ENCODE measurements at regions not wholly inside any gene's neighbourhood (a gene's known extent, or its start where the extent isn't known, plus 50 kb on each side); places are given as distances from the start of the nearest gene placed in this dataset.

DNA sequence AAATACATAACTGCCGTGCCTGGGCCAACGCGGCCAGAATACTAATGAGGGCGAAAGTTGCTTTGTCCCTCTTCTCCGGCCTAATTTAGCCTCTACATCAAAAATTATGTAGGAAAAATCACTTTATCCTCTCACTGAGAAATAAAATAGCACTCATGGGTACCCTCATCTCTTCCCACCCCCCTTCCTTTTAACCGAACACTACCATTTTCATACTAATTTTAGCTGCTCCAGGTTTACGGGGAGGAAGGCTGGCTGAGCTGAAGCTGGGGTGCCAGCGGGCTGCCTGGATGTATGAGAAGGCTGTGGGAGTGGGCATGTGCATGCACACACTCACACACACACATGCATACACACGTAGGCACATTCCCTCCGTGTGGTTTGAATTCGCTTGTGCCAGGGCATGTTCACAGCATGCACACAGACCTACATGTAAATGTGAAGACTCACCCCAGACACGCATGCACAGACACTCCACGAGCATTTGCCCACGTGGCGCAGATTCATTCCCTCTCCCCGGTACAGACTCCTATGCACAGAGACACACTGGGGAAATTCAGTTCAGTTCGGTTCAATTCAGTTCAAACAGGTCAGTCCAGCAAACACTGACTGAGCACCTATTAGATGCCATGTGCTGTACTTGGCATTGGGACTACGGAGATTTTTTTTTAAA is 145.1 kb downstream of the MRM1 start:
- H3K27me3 Mint-ChIP-seq, result peaks cover 16% of the 10 kb centered on the region
- H3K4me1 Mint-ChIP-seq, result no peaks in the 10 kb centered on the region
- ATAC-seq (ENCODE audit: low read depth) (no peak), DNase-seq (ENCODE audit: low spot score in 2 of 2) (no peak)
- no peaks in the 10 kb centered on the region for H3K36me3 Mint-ChIP-seq
- H3K27ac Mint-ChIP-seq, result no peak overlapping the region
- H3K9me3 Mint-ChIP-seq, result no peaks in the 10 kb centered on the region
- no peak overlapping the region for H3K4me3 Mint-ChIP-seq

DNA sequence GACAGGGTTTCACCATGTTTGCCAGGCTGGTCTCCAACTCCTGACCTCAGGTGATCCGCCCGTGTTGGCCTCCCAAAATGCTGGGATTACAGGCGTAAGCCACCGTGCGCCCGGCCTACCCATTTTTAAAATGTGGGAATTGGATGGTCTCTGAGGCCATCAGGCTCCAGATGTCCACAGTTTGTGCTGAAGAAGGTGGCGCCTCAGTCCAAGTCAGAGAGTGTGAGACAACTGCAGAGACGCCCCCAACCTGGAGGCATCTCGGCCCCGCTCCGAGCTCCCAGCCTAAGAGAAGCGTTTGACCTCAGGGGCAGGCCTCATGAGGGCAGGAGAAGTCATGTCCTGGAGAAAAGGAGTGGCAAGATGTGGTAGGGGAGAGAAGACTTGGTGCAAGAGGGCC is 146.5 kb downstream of the MRM1 start:
- Mint-ChIP-seq H3K4me1 (no peaks in the 10 kb centered on the region), H3K36me3 (no peaks in the 10 kb centered on the region), H3K4me3 (no peak overlapping the region), H3K9me3 (no peaks in the 10 kb centered on the region), H3K27ac (no peak overlapping the region), H3K27me3 (peaks cover 13% of the 10 kb centered on the region)
- DNase-seq (ENCODE audit: low spot score in 2 of 2), result no peak
- no peak for ATAC-seq (ENCODE audit: low read depth)

DNA sequence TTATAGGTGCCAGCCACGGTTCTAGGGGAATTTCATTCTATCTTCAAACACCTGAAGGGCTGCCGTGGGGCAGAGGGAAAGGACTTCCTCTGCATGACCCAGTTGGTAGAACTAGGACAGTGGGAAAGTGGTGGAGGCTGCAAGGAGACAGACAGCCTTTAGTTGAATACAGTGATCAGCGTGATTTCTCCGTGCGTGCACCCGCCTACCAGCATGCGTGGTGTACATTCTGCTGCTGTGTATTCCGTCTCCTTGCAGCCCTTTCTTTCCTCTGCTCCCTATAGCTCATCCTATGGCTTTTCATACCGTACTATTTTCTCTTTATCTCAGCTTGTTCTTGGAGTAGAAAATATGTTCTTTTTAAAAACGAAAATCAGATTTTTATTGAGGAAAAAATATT is 146.9 kb downstream of the MRM1 start:
- Mint-ChIP-seq H3K9me3 (no peaks in the 10 kb centered on the region), H3K27me3 (peaks cover 15% of the 10 kb centered on the region), H3K4me1 (no peaks in the 10 kb centered on the region), H3K36me3 (no peaks in the 10 kb centered on the region), H3K27ac (no peak overlapping the region), H3K4me3 (no peak overlapping the region)
- no peak for ATAC-seq (ENCODE audit: low read depth)
- DNase-seq (ENCODE audit: low spot score in 2 of 2), result no peak

DNA sequence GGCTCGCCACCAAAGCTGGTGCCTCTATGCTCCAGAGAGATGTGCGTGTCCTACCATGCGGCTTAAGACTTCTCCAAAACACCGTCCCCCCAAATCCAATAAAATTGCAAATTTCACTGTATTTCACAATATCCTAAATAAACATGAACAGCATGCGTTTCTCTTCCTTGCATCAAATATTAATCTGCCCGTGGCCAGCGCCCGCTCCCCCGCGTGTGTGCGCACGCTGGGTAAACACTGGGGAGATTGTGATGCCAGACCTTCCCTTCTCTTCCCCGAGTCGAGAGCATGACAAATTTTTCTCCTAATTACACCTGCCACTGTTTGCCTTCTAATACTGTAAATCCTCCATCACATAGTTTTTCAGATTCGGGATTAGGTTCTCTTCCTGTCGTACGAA is 148.1 kb downstream of the MRM1 start:
- no peaks in the 10 kb centered on the region for H3K4me1 Mint-ChIP-seq
- peaks cover 20% of the 10 kb centered on the region for H3K27me3 Mint-ChIP-seq
- H3K27ac Mint-ChIP-seq, result no peak overlapping the region
- no peaks in the 10 kb centered on the region for H3K36me3 Mint-ChIP-seq
- no peaks in the 10 kb centered on the region for H3K9me3 Mint-ChIP-seq
- no peak for DNase-seq (ENCODE audit: low spot score in 2 of 2)
- no peak for ATAC-seq (ENCODE audit: low read depth)
- no peak overlapping the region for H3K4me3 Mint-ChIP-seq

- Mint-ChIP-seq H3K27me3 (peaks cover 23% of the 10 kb centered on the region), H3K4me1 (no peaks in the 10 kb centered on the region), H3K27ac (no peak overlapping the region)
Observed at GRCh38 chr17:36750316-36750885, 149.0 kb downstream of the MRM1 start.

GRCh38 chr17:36752096-36752888 is 150.9 kb downstream of the MRM1 start:
- DNase-seq (ENCODE audit: low spot score in 2 of 2), result no peak
- Mint-ChIP-seq H3K27me3 (peaks cover 30% of the 10 kb centered on the region), H3K36me3 (no peaks in the 10 kb centered on the region), H3K27ac (no peak overlapping the region), H3K9me3 (no peaks in the 10 kb centered on the region), H3K4me1 (no peaks in the 10 kb centered on the region), H3K4me3 (no peak overlapping the region)
- no peak for ATAC-seq (ENCODE audit: low read depth)

More at GRCh38 chr17:36750316-36750885, 149.0 kb downstream of the MRM1 start:
- Mint-ChIP-seq H3K4me3 (no peak overlapping the region), H3K9me3 (no peaks in the 10 kb centered on the region), H3K36me3 (no peaks in the 10 kb centered on the region)
- no peak for ATAC-seq (ENCODE audit: low read depth)
- DNase-seq (ENCODE audit: low spot score in 2 of 2), result no peak

DNA sequence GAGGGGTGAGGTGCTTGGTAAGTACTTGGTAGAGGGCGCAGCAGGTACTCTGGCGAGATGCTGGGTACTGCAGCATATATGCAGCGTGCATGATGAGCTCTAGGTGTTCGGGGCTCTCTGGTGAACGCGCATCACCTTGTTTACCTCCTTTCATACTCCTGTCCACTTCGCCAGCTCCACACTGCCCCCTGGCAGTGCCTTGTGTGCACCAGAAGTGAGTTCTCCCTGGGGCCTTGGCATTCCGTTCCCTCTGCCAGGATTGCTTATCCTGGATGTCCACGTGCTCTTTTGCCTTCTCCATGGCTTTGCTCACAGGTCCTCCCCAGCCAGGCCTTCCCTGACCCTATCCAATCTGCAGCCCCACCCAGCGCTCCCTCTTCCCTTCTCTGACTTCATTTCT is 154.2 kb downstream of the MRM1 start:
- ATAC-seq (ENCODE audit: low read depth) (no peak), DNase-seq (ENCODE audit: low spot score in 2 of 2) (no peak)
- H3K36me3 Mint-ChIP-seq, result no peaks in the 10 kb centered on the region
- H3K9me3 Mint-ChIP-seq, result no peaks in the 10 kb centered on the region
- H3K27me3 Mint-ChIP-seq, result peaks cover 22% of the 10 kb centered on the region
- H3K27ac Mint-ChIP-seq, result no peak overlapping the region
- no peaks in the 10 kb centered on the region for H3K4me1 Mint-ChIP-seq
- no peak overlapping the region for H3K4me3 Mint-ChIP-seq

DNA sequence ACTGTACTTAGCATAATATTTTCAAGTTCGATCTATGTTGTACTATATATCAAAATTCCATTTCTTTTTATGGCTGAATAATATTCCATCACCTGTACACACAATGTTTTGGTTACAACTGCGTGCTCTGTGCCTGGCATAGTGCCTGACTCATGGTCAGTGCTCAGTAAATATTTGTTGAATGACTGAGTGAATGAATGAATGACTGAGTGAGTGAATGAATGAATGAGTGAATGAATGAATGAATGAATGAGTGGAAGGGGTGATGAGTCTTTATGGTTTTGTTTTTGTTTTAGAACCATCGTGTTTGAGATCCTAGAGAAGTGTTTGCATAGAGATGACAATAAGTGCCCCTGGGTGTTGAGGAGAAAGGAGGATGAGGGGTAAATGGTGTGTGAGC is 155.3 kb downstream of the MRM1 start:
- DNase-seq (ENCODE audit: low spot score in 2 of 2) (no peak), ATAC-seq (ENCODE audit: low read depth) (no peak)
- Mint-ChIP-seq H3K27me3 (peaks cover 21% of the 10 kb centered on the region), H3K9me3 (peaks cover 5% of the 10 kb centered on the region), H3K4me3 (no peak overlapping the region), H3K36me3 (no peaks in the 10 kb centered on the region), H3K27ac (no peak overlapping the region), H3K4me1 (no peaks in the 10 kb centered on the region)

DNA sequence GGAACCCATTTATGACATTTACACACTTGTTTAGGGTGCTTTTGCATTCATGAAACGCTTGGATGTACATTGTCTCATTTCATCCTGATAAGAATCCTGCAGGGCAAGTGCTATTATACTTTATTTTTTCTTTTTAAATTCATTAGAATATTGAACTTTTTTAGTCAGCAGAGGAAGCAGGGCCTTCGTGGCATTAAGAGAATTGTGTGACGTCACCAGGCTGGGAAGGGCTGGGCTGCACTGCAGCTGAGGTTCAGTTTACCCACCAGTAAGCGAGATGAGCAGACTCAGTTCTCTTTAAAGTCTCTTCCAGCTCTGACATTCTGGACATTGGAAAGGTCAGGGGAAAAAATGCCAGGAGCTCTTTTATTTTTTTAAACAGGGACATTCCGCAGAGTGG is 159.0 kb downstream of the MRM1 start:
- no peaks in the 10 kb centered on the region for H3K36me3 Mint-ChIP-seq
- H3K4me3 Mint-ChIP-seq, result no peak overlapping the region
- peaks cover 5% of the 10 kb centered on the region for H3K9me3 Mint-ChIP-seq
- H3K4me1 Mint-ChIP-seq, result peaks cover 5% of the 10 kb centered on the region
- no peak overlapping the region for H3K27ac Mint-ChIP-seq
- no peak for ATAC-seq (ENCODE audit: low read depth)
- peaks cover 7% of the 10 kb centered on the region for H3K27me3 Mint-ChIP-seq
- no peak for DNase-seq (ENCODE audit: low spot score in 2 of 2)

DNA sequence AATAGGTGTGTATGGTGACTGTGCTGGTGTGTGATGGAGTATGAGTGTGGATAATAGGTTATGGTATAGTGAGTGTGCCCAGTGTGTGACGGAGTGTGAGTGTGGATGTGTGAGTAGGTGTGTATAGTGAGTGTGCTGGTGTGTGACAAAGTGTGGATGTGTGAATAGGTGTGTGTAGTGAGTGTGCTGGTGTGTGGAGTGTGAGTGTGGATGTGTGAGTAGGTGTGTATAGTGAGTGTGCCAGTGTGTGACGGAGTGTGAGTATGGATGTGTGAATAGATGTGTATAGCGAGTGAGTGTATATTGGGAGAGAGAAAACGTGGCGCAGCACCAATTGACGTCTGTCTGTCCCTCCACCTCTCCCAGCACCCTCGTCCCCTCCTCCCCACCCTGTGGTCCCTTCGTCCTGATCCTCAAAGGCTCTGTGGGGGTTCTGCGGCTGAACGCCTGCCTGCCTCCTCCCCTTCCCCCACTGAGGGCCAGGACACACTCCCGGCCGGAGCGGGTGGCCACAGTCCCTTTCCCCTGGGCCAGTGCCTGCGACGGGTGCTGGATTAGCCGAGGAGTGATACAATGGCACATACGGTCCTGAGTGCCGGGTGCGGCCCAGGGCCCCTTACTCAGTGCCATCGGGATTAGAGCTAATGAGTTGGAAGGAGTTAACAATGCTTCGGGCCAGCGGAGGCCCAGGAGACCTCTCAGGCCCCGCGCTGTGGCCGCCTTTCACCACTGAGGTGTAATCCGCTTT is 160.0 kb downstream of the MRM1 start:
- Mint-ChIP-seq H3K4me1 (peaks cover 5% of the 10 kb centered on the region), H3K4me3 (no peak overlapping the region), H3K9me3 (peaks cover 5% of the 10 kb centered on the region), H3K36me3 (no peaks in the 10 kb centered on the region), H3K27ac (no peak overlapping the region), H3K27me3 (peaks cover 5% of the 10 kb centered on the region)
- DNase-seq (ENCODE audit: low spot score in 2 of 2) (no peak), ATAC-seq (ENCODE audit: low read depth) (no peak)

DNA sequence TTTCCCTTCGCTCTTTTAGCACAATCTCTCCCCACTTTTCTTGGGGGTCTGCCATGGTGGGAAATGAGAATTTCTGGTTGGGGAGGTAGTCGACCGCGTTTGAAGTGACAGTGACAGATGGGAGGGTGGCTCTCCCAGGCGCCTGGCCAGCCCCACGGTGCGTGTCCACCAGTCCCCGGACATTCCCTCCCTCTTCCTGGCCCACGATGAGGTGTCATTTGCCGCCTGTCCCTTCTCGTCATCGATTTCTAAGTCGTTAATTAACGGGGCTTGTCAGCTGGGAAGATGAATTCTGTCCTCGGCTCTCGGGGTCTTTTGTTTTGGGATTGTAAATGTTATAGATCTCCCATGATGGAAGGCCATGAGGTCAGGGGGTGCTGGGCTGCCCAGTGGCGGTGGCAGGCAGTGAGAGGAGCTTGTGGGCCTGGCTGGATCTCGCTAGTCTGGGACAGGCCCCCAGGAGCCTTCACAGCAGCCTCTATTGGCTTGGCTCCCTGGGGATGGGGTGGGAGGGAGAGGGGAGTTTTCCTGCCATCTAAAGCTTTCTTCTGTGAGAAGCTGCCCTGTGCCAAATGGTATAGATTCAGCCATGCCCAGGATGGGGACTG is 164.2 kb downstream of the MRM1 start:
- H3K36me3 Mint-ChIP-seq, result no peaks in the 10 kb centered on the region
- no peak for DNase-seq (ENCODE audit: low spot score in 2 of 2)
- H3K9me3 Mint-ChIP-seq, result peaks cover 5% of the 10 kb centered on the region
- H3K4me1 Mint-ChIP-seq, result peaks cover 5% of the 10 kb centered on the region
- H3K27me3 Mint-ChIP-seq, result peaks cover 4% of the 10 kb centered on the region
- no peak overlapping the region for H3K27ac Mint-ChIP-seq
- ATAC-seq (ENCODE audit: low read depth), result no peak
- H3K4me3 Mint-ChIP-seq, result no peak overlapping the region

- DNase-seq (ENCODE audit: low spot score in 2 of 2) (no peak), ATAC-seq (ENCODE audit: low read depth) (no peak)
- no peak overlapping the region for H3K4me3 Mint-ChIP-seq
- H3K36me3 Mint-ChIP-seq, result no peaks in the 10 kb centered on the region
- peaks cover 7% of the 10 kb centered on the region for H3K27me3 Mint-ChIP-seq
- H3K27ac Mint-ChIP-seq, result no peak overlapping the region
- no peaks in the 10 kb centered on the region for H3K9me3 Mint-ChIP-seq
- peaks cover 5% of the 10 kb centered on the region for H3K4me1 Mint-ChIP-seq
Observed at GRCh38 chr17:36768394-36768793, 167.0 kb downstream of the MRM1 start.

GRCh38 chr17:36773039-36773438 is 164.2 kb upstream of the LHX1 start:
- Mint-ChIP-seq H3K27ac (no peak overlapping the region), H3K4me1 (peaks cover 2% of the 10 kb centered on the region), H3K4me3 (no peak overlapping the region), H3K9me3 (no peaks in the 10 kb centered on the region), H3K36me3 (peaks cover 2% of the 10 kb centered on the region), H3K27me3 (peaks cover 8% of the 10 kb centered on the region)
- DNase-seq (ENCODE audit: low spot score in 2 of 2) (no peak), ATAC-seq (ENCODE audit: low read depth) (no peak)

- no peak for ATAC-seq (ENCODE audit: low read depth)
- Mint-ChIP-seq H3K36me3 (peaks cover 2% of the 10 kb centered on the region), H3K4me3 (no peak overlapping the region), H3K4me1 (peaks cover 3% of the 10 kb centered on the region), H3K27me3 (peaks cover 23% of the 10 kb centered on the region), H3K9me3 (no peaks in the 10 kb centered on the region), H3K27ac (no peak overlapping the region)
- DNase-seq (ENCODE audit: low spot score in 2 of 2), result no peak
Observed at GRCh38 chr17:36777118-36777517, 160.2 kb upstream of the LHX1 start.

Measured in memory B cell (primary cell).